Endothelial cell of umbilical vein (primary cell): ENCODE measurements at regions not wholly inside any gene's neighbourhood (a gene's known extent, or its start where the extent isn't known, plus 50 kb on each side); places are given as distances from the start of the nearest gene placed in this dataset.

Experiments
- POLR2A ChIP-seq: IDR thresholded peaks from 2 replicates; pipeline ENCODE4 v1.6.1; 2012; ENCODE audit warnings: low read depth, mild to moderate bottlenecking, control low read depth, low read length
- TF ChIP-seq, protein P1 (sequence below), 2 donors: IDR thresholded peaks; 1 replicate in 1 of 2; 2 replicates in 1 of 2; pipeline ENCODE4 v1.5.1; 2011; ENCODE audit warnings: low read length in 2 of 2, mild to moderate bottlenecking in 2 of 2, moderate library complexity in 2 of 2, control low read depth in 1 of 2, inconsistent platforms in 1 of 2, low read depth in 1 of 2; ENCODE audit not compliant: insufficient read depth in 1 of 2; ENCODE audit errors: extremely low read depth in 1 of 2

- TF ChIP-seq, protein P1, sequence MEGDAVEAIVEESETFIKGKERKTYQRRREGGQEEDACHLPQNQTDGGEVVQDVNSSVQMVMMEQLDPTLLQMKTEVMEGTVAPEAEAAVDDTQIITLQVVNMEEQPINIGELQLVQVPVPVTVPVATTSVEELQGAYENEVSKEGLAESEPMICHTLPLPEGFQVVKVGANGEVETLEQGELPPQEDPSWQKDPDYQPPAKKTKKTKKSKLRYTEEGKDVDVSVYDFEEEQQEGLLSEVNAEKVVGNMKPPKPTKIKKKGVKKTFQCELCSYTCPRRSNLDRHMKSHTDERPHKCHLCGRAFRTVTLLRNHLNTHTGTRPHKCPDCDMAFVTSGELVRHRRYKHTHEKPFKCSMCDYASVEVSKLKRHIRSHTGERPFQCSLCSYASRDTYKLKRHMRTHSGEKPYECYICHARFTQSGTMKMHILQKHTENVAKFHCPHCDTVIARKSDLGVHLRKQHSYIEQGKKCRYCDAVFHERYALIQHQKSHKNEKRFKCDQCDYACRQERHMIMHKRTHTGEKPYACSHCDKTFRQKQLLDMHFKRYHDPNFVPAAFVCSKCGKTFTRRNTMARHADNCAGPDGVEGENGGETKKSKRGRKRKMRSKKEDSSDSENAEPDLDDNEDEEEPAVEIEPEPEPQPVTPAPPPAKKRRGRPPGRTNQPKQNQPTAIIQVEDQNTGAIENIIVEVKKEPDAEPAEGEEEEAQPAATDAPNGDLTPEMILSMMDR (IDR thresholded peaks at IDR 0.05; ENCODE audit: extremely low read depth in 1 of 2, insufficient read depth in 1 of 2, low read depth in 1 of 2, low read length in 2 of 2), result no peak
- no peak for TF ChIP-seq POLR2A
These were observed 188.7 kb downstream of the PIK3R1 start for GRCh38 chr5:68404246-68404645.
